Endothelial cell of umbilical vein (primary cell): ENCODE measurements at regions not wholly inside any gene's neighbourhood (a gene's known extent, or its start where the extent isn't known, plus 50 kb on each side); places are given as distances from the start of the nearest gene placed in this dataset.

Source experiments
- BruUV-seq: library from RNA; stranded (reverse); fragments of 400-500 nt; replicated peaks from 2 replicates; lab custom pipeline; 2021; lab: Mats Ljungman, UMichigan
- CTCF ChIA-PET: fragments of 300-600, 350-600 bp; sonication (Branson Sonifier 250); formaldehyde crosslinking; loops from one replicate; lab custom pipeline; 2021; ENCODE audit warnings: antibody characterized with exemption, inconsistent platforms; lab: Charles Lee
- POLR2A ChIA-PET: fragments of 300-600, 350-600 bp; sonication (Branson Sonifier 250); formaldehyde crosslinking; loops from one replicate; lab custom pipeline; 2021; ENCODE audit warnings: antibody characterized with exemption, inconsistent platforms; lab: Charles Lee
- DNase-seq: peaks from one replicate; pipeline ENCODE4 v3.0.0-alpha.2; 2011; ENCODE audit warnings: low read depth, low spot score
- FAIRE-seq: peaks from 2 replicates; lab custom pipeline; 2011; peaks lifted over from hg19 to GRCh38; lab: Jason Lieb, UNC
- H2AFZ ChIP-seq: 2 replicates; pipeline ENCODE4 v1.6.0; 2012; ENCODE audit warnings: low read depth, low read length, control low read depth, inconsistent platforms
- H3K27ac ChIP-seq: 2 replicates; pipeline ENCODE4 v1.5.1; 2011; ENCODE audit warnings: low read depth, mild to moderate bottlenecking, control low read depth, low read length, moderate library complexity; ENCODE audit not compliant: insufficient read depth
- H3K27me3 ChIP-seq, 2 experiments: 2 replicates each; pipeline versions ENCODE4 v1.6.0 to v1.6.1; 2011; ENCODE audit warnings: low read length in 2 of 2, mixed read lengths in 1 of 2; ENCODE audit not compliant: control insufficient read depth in 2 of 2, insufficient read depth in 2 of 2
- H3K36me3 ChIP-seq, 2 experiments: 2 replicates in 1 of 2; 3 replicates in 1 of 2; pipeline ENCODE4 v1.5.1; 2011; ENCODE audit warnings: low read length in 2 of 2, mild to moderate bottlenecking in 1 of 2, moderate library complexity in 1 of 2; ENCODE audit not compliant: control insufficient read depth in 2 of 2, insufficient read depth in 2 of 2; ENCODE audit errors: extremely low read depth in 1 of 2
- H3K4me1 ChIP-seq: 3 replicates; pipeline ENCODE4 v1.5.1; 2011; ENCODE audit warnings: mild to moderate bottlenecking, low read length; ENCODE audit not compliant: control insufficient read depth, insufficient read depth; ENCODE audit errors: extremely low read depth
- H3K4me2 ChIP-seq: 2 replicates; pipeline ENCODE4 v1.6.1; 2011; ENCODE audit warnings: low read length, control low read depth, mixed read lengths; ENCODE audit not compliant: insufficient read depth
- H3K4me3 ChIP-seq, 3 experiments: fragments of 200-600 bp in 1 of 3; sonication (generic), shearing (Covaris generic) in 1 of 3; replicated peaks in 1 of 3; 2 replicates each; pipeline ENCODE4 v1.5.1; 2011 to 2016; ENCODE audit warnings: control low read depth in 3 of 3, low read length in 3 of 3, mild to moderate bottlenecking in 2 of 3, inconsistent platforms in 1 of 3, low read depth in 1 of 3, moderate library complexity in 1 of 3; ENCODE audit not compliant: insufficient read depth in 1 of 3
- H3K79me2 ChIP-seq: 2 replicates; pipeline ENCODE4 v1.6.0; 2012; ENCODE audit warnings: low read length, inconsistent platforms; ENCODE audit not compliant: control insufficient read depth, insufficient read depth
- H3K9ac ChIP-seq: replicated peaks from 2 replicates; pipeline ENCODE3; 2011; ENCODE audit warnings: low read length, control low read depth; ENCODE audit not compliant: insufficient read depth; ENCODE audit errors: extremely low read depth
- H3K9me1 ChIP-seq: replicated peaks from 3 replicates; pipeline ENCODE4 v1.6.0; 2011; ENCODE audit warnings: mild to moderate bottlenecking, low read length; ENCODE audit not compliant: control insufficient read depth, insufficient read depth; ENCODE audit errors: extremely low read depth
- H3K9me3 ChIP-seq: replicated peaks from 2 replicates; pipeline ENCODE4 v1.5.1; 2012; ENCODE audit warnings: low read length, inconsistent platforms; ENCODE audit not compliant: control insufficient read depth, insufficient read depth
- H4K20me1 ChIP-seq: replicated peaks from 2 replicates; pipeline ENCODE3; 2011; ENCODE audit warnings: mild to moderate bottlenecking, low read length; ENCODE audit not compliant: control insufficient read depth, insufficient read depth; ENCODE audit errors: extremely low read depth
- EZH2 ChIP-seq: IDR thresholded peaks from 2 replicates; pipeline ENCODE4 v1.6.1; 2012; ENCODE audit warnings: borderline replicate concordance, low read depth, mild to moderate bottlenecking, moderate library complexity, low read length, inconsistent platforms; ENCODE audit not compliant: severe bottlenecking
- FOS ChIP-seq: IDR thresholded peaks from 2 replicates; pipeline ENCODE4 v1.6.1; 2011; ENCODE audit warnings: mild to moderate bottlenecking, low read length, moderate library complexity, borderline replicate concordance; ENCODE audit not compliant: insufficient read depth
- GATA2 ChIP-seq: IDR thresholded peaks from 2 replicates; pipeline ENCODE4 v1.7.0; 2011; ENCODE audit warnings: low read depth, mild to moderate bottlenecking, moderate library complexity, mixed read lengths, low read length; ENCODE audit not compliant: insufficient read length, insufficient read depth
- JUN ChIP-seq: IDR thresholded peaks from 2 replicates; pipeline ENCODE4 v1.6.1; 2011; ENCODE audit warnings: borderline replicate concordance, low read depth; ENCODE audit not compliant: insufficient read length, insufficient read depth
- MYC ChIP-seq: IDR thresholded peaks from one replicate; pipeline ENCODE4 v1.6.1; 2011; ENCODE audit warnings: mild to moderate bottlenecking, low read depth, low read length
- POLR2A ChIP-seq: IDR thresholded peaks from 2 replicates; pipeline ENCODE4 v1.6.1; 2012; ENCODE audit warnings: low read depth, mild to moderate bottlenecking, control low read depth, low read length
- POLR2AphosphoS5 ChIP-seq: IDR thresholded peaks from 2 replicates; pipeline ENCODE4 v1.6.1; 2012; ENCODE audit warnings: low read depth, mild to moderate bottlenecking, control low read depth, low read length, moderate library complexity; ENCODE audit not compliant: insufficient read depth
- dilution Hi-C: fragments of 300-500 bp; cut with MboI; formaldehyde crosslinking; loops from one replicate; pipeline ENCODE4 v1.15.0; 2019; ENCODE audit warnings: low sequenced_read_pairs; ENCODE audit not compliant: extremely low pct_ligation_motif_present
- intact Hi-C: fragments of 100-400 bp; cut with micrococcal nuclease; formaldehyde crosslinking; loops from one replicate; pipeline ENCODE4 v1.10.0; 2022
- TF ChIP-seq, protein P1 (sequence below): IDR thresholded peaks from 2 replicates; pipeline ENCODE4 v1.6.1; 2011; ENCODE audit not compliant: insufficient read depth, insufficient read length
- TF ChIP-seq, protein P2 (sequence below), 2 donors: IDR thresholded peaks; 1 replicate in 1 of 2; 2 replicates in 1 of 2; pipeline ENCODE4 v1.5.1; 2011; ENCODE audit warnings: low read length in 2 of 2, mild to moderate bottlenecking in 2 of 2, moderate library complexity in 2 of 2, control low read depth in 1 of 2, inconsistent platforms in 1 of 2, low read depth in 1 of 2; ENCODE audit not compliant: insufficient read depth in 1 of 2; ENCODE audit errors: extremely low read depth in 1 of 2

DNA sequence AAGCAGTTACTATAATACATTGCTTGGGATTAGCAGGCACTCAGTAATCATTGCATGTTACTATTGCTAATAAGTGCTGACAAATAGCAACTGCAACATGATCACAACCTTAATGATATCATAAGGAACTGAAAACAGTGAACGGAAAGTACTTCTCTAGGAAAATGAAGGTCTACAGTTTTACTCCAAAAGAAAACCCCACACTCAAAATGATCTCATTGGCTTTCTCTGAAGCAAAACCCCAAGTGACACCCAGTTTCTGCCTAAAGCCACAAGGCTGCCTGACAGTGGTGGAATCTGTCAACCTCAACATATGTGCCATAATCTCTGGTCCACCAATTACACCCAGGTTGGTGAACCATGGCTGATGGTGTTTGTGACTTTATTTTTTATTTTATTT lies 137.6 kb downstream of the PTGER3 start:
- Histone ChIP-seq H3K79me2 (no peaks in the 10 kb centered on the region), H3K4me1 (no peaks in the 10 kb centered on the region), H3K9ac (no peak overlapping the region), H3K36me3 (no peaks in the 10 kb centered on the region), H3K4me3 (no peak overlapping the region), H4K20me1 (no peaks in the 10 kb centered on the region), H3K9me3 (no peaks in the 10 kb centered on the region), H3K27ac (no peak overlapping the region), H3K9me1 (no peaks in the 10 kb centered on the region), H3K4me2 (no peak overlapping the region), H2AFZ (no peak overlapping the region), H3K27me3 (no peaks in the 10 kb centered on the region)
- intact Hi-C loops (no loop called here), dilution Hi-C loops (no loop called here)
- BruUV-seq, result no TSS peak
- CTCF ChIA-PET, result no interaction called here
- no peak for DNase-seq
- no peak for FAIRE-seq
- TF ChIP-seq EZH2 (no peak), JUN (no peak), MYC (no peak), POLR2AphosphoS5 (no peak), FOS (no peak), POLR2A (no peak), GATA2 (no peak)
- TF ChIP-seq, protein P1, sequence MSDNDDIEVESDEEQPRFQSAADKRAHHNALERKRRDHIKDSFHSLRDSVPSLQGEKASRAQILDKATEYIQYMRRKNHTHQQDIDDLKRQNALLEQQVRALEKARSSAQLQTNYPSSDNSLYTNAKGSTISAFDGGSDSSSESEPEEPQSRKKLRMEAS, result no peak
- TF ChIP-seq, protein P2, sequence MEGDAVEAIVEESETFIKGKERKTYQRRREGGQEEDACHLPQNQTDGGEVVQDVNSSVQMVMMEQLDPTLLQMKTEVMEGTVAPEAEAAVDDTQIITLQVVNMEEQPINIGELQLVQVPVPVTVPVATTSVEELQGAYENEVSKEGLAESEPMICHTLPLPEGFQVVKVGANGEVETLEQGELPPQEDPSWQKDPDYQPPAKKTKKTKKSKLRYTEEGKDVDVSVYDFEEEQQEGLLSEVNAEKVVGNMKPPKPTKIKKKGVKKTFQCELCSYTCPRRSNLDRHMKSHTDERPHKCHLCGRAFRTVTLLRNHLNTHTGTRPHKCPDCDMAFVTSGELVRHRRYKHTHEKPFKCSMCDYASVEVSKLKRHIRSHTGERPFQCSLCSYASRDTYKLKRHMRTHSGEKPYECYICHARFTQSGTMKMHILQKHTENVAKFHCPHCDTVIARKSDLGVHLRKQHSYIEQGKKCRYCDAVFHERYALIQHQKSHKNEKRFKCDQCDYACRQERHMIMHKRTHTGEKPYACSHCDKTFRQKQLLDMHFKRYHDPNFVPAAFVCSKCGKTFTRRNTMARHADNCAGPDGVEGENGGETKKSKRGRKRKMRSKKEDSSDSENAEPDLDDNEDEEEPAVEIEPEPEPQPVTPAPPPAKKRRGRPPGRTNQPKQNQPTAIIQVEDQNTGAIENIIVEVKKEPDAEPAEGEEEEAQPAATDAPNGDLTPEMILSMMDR (IDR thresholded peaks at IDR 0.05; ENCODE audit: extremely low read depth in 1 of 2, insufficient read depth in 1 of 2, low read depth in 1 of 2, low read length in 2 of 2), result no peak
- POLR2A ChIA-PET, result no interaction called here
